SK-N-SH (cell line): ENCODE measurements at regions not wholly inside any gene's neighbourhood (a gene's known extent, or its start where the extent isn't known, plus 50 kb on each side); places are given as distances from the start of the nearest gene placed in this dataset.

ENCODE experiments used
- CTCF ChIA-PET: fragments of 300-600, 350-600 bp; formaldehyde crosslinking; extraction: SDS; loops from one replicate; lab custom pipeline; 2021; lab: Yijun Ruan, JAX
- POLR2A ChIA-PET: fragments of 350-600 bp; sonication (Branson Sonifier 250); formaldehyde crosslinking; extraction: SDS; loops from one replicate; lab custom pipeline; 2020; ENCODE audit warnings: antibody characterized with exemption, inconsistent platforms; lab: Yijun Ruan, JAX
- DNase-seq: peaks from one replicate; pipeline ENCODE4 v3.0.0; 2012
- H2AFZ ChIP-seq: fragments of 200-600 bp; sonication (generic); 2 replicates; pipeline ENCODE4 v1.8.1; 2016; ENCODE audit warnings: antibody characterized with exemption, mild to moderate bottlenecking, low read depth
- H3F3A ChIP-seq: fragments of 200-600 bp; sonication (generic); replicated peaks from 2 replicates; pipeline ENCODE3; 2016; ENCODE audit warnings: antibody characterized with exemption, mild to moderate bottlenecking; ENCODE audit not compliant: insufficient read depth
- H3K27ac ChIP-seq, 2 experiments: fragments of 200-500 bp in 1 of 2; fragments of 200-600 bp in 1 of 2; sonication (Bioruptor generic) in 1 of 2; sonication (generic), shearing (Covaris generic) in 1 of 2; 2 replicates each; pipeline versions ENCODE4 v1.5.1 to v1.6.1; 2014 to 2016; ENCODE audit warnings: low read depth in 2 of 2, inconsistent platforms in 1 of 2, low read length in 1 of 2, mild to moderate bottlenecking in 1 of 2, mixed read lengths in 1 of 2
- H3K27me3 ChIP-seq: fragments of 200-600 bp; sonication (generic), shearing (Covaris generic); 2 replicates; pipeline ENCODE4 v1.6.1; 2016; ENCODE audit warnings: mixed run types; ENCODE audit not compliant: insufficient read depth
- H3K36me3 ChIP-seq, 2 experiments: fragments of 200-500 bp in 1 of 2; fragments of 200-600 bp in 1 of 2; sonication (Bioruptor generic) in 1 of 2; sonication (generic) in 1 of 2; replicated peaks in 1 of 2; 2 replicates each; pipeline versions ENCODE3 to v1.5.1; 2014 to 2016; ENCODE audit warnings: low read length in 1 of 2, mild to moderate bottlenecking in 1 of 2; ENCODE audit not compliant: insufficient read depth in 2 of 2, control insufficient read depth in 1 of 2
- H3K4me1 ChIP-seq, 2 experiments: fragments of 200-500 bp in 1 of 2; fragments of 200-600 bp in 1 of 2; sonication (Bioruptor generic) in 1 of 2; sonication (generic), shearing (Covaris generic) in 1 of 2; 2 replicates each; pipeline versions ENCODE4 v1.5.1 to v1.6.1; 2014 to 2016; ENCODE audit warnings: low read depth in 1 of 2, low read length in 1 of 2, mixed run types in 1 of 2; ENCODE audit not compliant: insufficient read depth in 2 of 2, control insufficient read depth in 1 of 2
- H3K4me2 ChIP-seq: fragments of 200-600 bp; sonication (generic), shearing (Covaris generic); 2 replicates; pipeline ENCODE4 v1.6.1; 2017; ENCODE audit warnings: mixed run types
- H3K4me3 ChIP-seq, 2 experiments: fragments of 200-500 bp in 1 of 2; fragments of 200-600 bp in 1 of 2; sonication (Bioruptor generic) in 1 of 2; sonication (generic), shearing (Covaris generic) in 1 of 2; 2 replicates each; pipeline versions ENCODE4 v1.5.1 to v1.8.1; 2014 to 2016; ENCODE audit warnings: low read depth in 2 of 2, inconsistent platforms in 1 of 2, low read length in 1 of 2, mild to moderate bottlenecking in 1 of 2, mixed read lengths in 1 of 2, moderate library complexity in 1 of 2
- H3K79me2 ChIP-seq: fragments of 200-600 bp; sonication (generic); 2 replicates; pipeline ENCODE4 v1.8.1; 2017; ENCODE audit warnings: mild to moderate bottlenecking; ENCODE audit not compliant: insufficient read depth
- H3K9ac ChIP-seq: fragments of 200-600 bp; sonication (generic); 2 replicates; pipeline ENCODE4 v1.6.1; 2017; ENCODE audit warnings: mixed run types
- H3K9me2 ChIP-seq: fragments of 200-600 bp; sonication (generic); 2 replicates; pipeline ENCODE4 v1.6.1; 2017; ENCODE audit warnings: mixed run types
- H3K9me3 ChIP-seq: fragments of 200-600 bp; sonication (generic); 2 replicates; pipeline ENCODE4 v1.6.1; 2017; ENCODE audit warnings: mixed run types, mild to moderate bottlenecking, moderate library complexity
- H4K20me1 ChIP-seq: fragments of 200-600 bp; sonication (generic); 2 replicates; pipeline ENCODE4 v1.6.1; 2017; ENCODE audit warnings: mild to moderate bottlenecking, mixed run types; ENCODE audit not compliant: insufficient read depth
- CHD2 ChIP-seq: fragments of 150-350 bp; IDR thresholded peaks from 2 replicates; pipeline ENCODE4 v1.6.1; 2018; ENCODE audit warnings: low read length; ENCODE audit not compliant: partially characterized antibody
- CTCF ChIP-seq: fragments of 200-600 bp; sonication (generic); IDR thresholded peaks from 2 replicates; pipeline ENCODE4 v1.6.1; 2017; ENCODE audit warnings: antibody characterized with exemption, mild to moderate bottlenecking, moderate library complexity
- JUND ChIP-seq: IDR thresholded peaks from 2 replicates; pipeline ENCODE4 v1.4.0; 2012
- RAD21 ChIP-seq: IDR thresholded peaks from 2 replicates; pipeline ENCODE4 v1.6.1; 2012; ENCODE audit warnings: mild to moderate bottlenecking, low read length
- REST ChIP-seq: IDR thresholded peaks from 2 replicates; pipeline ENCODE4 v1.6.1; 2012; ENCODE audit warnings: mild to moderate bottlenecking, low read depth, low read length, moderate library complexity
- RFX5 ChIP-seq: IDR thresholded peaks from 2 replicates; pipeline ENCODE4 v1.6.1; 2012; ENCODE audit warnings: mild to moderate bottlenecking, improper control_type of control experiment, low read length
- RXRA ChIP-seq: IDR thresholded peaks from 2 replicates; pipeline ENCODE4 v1.4.0; 2012; ENCODE audit warnings: low read depth, mild to moderate bottlenecking, borderline replicate concordance
- TCF12 ChIP-seq: IDR thresholded peaks from 2 replicates; pipeline ENCODE4 v1.4.0; 2012
- WGBS: methylation state at CpG from one replicate; pipeline ENCODE4 v1.1.6; 2017; ENCODE audit warnings: low lambda C conversion rate; 5-methylcytosine and 5-hydroxymethylcytosine counted together
- TF ChIP-seq, protein P1 (sequence below): IDR thresholded peaks from 2 replicates; pipeline ENCODE4 v1.4.0; 2012; ENCODE audit warnings: low read depth, borderline replicate concordance

DNA sequence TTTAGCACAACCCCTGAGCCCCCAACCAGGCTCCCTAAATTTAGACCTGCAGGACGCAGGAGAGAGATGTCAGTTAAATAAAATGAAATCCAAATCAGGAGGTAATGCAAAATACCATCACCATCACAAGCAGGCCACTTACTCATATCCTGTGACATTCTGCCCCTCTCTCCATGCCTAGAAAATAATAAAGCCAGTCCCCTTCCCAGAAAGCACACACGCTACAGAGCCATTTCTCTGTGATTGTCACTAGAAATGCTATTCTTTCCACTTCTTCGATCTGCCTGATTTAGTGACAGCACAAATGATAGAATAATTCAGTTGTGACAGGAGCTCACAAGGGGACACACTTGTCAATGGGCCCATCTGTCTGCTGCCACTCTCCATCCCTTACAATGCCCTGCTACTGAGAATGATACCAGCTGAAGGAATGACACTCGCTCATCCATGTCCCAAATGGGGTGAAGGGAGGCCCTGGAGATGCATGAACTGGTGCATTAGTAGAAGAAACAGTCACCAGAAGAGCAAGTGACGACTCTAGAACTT is 272.1 kb downstream of the SP3 start:
- Histone ChIP-seq H3K36me3 (no peaks in the 10 kb centered on the region), H3K9ac (no peak overlapping the region), H4K20me1 (no peaks in the 10 kb centered on the region), H3K9me2 (no peaks in the 10 kb centered on the region), H3F3A (no peaks in the 10 kb centered on the region), H2AFZ (no peak overlapping the region), H3K79me2 (no peaks in the 10 kb centered on the region), H3K27me3 (no peaks in the 10 kb centered on the region), H3K9me3 (no peaks in the 10 kb centered on the region), H3K4me2 (no peak overlapping the region), H3K4me3 (no peak overlapping the region), H3K4me1 (no peaks in the 10 kb centered on the region), H3K27ac (no peak overlapping the region)
- ChIA-PET CTCF (no interaction called here), POLR2A (no interaction called here)
- TF ChIP-seq CTCF (no peak), RAD21 (no peak), REST (no peak), TCF12 (no peak)
- DNase-seq, result no peak
- 65% methylated on average over 5 of the region's 5 CpGs for WGBS

DNA sequence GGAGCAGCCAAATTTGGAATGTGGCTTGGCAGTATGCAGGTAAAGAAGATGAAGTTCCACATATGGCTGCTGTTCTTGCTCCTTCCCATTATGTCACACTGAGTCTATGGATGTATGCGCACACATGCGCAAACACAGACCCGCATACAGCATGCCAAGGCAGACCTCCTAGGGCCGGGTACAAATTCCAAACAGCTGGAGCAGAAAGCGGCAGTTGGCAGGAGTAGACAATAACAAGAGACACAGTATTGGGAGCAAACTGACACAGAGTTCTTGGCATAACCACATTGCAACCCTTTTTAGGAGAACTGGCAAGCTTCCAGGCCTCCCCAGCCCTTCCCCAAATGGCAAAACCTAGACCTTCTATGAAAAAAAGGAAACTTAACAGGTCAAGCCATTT is 268.9 kb downstream of the SP3 start:
- Histone ChIP-seq H3K27ac (no peak overlapping the region), H3K9me2 (no peaks in the 10 kb centered on the region), H3K79me2 (no peaks in the 10 kb centered on the region), H3F3A (no peaks in the 10 kb centered on the region), H3K27me3 (no peaks in the 10 kb centered on the region), H3K4me1 (no peaks in the 10 kb centered on the region), H4K20me1 (no peaks in the 10 kb centered on the region), H3K36me3 (no peaks in the 10 kb centered on the region), H3K4me2 (no peak overlapping the region), H3K9me3 (no peaks in the 10 kb centered on the region), H3K4me3 (no peak overlapping the region), H2AFZ (no peak overlapping the region), H3K9ac (no peak overlapping the region)
- ChIA-PET CTCF (interaction anchor here (1.2 kb wide), 1 partner anchor 29 kb away, joined by 6 read pairs; no protein-coding TSS in a partner anchor), POLR2A (no interaction called here)
- TF ChIP-seq RXRA (no peak), JUND (no peak), RFX5 (no peak), CHD2 (no peak)
- TF ChIP-seq, protein P1, sequence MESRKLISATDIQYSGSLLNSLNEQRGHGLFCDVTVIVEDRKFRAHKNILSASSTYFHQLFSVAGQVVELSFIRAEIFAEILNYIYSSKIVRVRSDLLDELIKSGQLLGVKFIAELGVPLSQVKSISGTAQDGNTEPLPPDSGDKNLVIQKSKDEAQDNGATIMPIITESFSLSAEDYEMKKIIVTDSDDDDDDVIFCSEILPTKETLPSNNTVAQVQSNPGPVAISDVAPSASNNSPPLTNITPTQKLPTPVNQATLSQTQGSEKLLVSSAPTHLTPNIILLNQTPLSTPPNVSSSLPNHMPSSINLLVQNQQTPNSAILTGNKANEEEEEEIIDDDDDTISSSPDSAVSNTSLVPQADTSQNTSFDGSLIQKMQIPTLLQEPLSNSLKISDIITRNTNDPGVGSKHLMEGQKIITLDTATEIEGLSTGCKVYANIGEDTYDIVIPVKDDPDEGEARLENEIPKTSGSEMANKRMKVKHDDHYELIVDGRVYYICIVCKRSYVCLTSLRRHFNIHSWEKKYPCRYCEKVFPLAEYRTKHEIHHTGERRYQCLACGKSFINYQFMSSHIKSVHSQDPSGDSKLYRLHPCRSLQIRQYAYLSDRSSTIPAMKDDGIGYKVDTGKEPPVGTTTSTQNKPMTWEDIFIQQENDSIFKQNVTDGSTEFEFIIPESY, result no peak
- no peak for DNase-seq
- WGBS, result 77% methylated on average over 5 of the region's 5 CpGs
